ENCODE measurements at regions not wholly inside any gene's neighbourhood (a gene's known extent, or its start where the extent isn't known, plus 50 kb on each side); places are given as distances from the start of the nearest gene placed in this dataset.

DNA sequence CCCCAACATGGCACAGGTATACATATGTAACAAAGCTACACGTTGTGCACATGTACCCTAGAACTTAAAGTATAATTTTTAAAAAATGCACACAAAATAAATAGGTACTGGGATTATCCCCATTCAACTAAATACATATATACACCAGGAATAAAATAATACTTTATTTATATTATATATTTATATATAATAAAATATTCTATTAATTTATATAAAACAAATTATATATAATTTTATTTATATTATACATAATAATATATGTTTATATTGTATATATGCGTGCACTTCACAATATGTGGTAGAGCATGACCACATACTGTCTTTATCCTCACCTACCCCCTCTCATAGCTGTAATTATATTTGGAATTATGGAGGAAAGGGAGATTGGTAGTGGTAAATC is 119.1 kb upstream of the TMEM260 start:
- no peak for FAIRE-seq
- TF ChIP-seq POU2F2 (IDR thresholded peaks at IDR 0.05; ENCODE audit: low read depth, low read length): no peak
- TF ChIP-seq POLR2AphosphoS5 (IDR thresholded peaks at IDR 0.05; ENCODE audit: low read depth, low read length): no peak
- TF ChIP-seq POLR2A (IDR thresholded peaks at IDR 0.05; ENCODE audit: low read depth, low read length): no peak
- no peak for TF ChIP-seq PAX5 (IDR thresholded peaks at IDR 0.05; ENCODE audit: insufficient read depth, low read length, severe bottlenecking)
- TF ChIP-seq TAF1 (IDR thresholded peaks at IDR 0.05; ENCODE audit: low read depth, low read length): no peak
- no peak for TF ChIP-seq SPI1 (IDR thresholded peaks at IDR 0.05; ENCODE audit: low read depth, low read length)
- DNase-seq (ENCODE audit: insufficient read length, low spot score): no peak

DNA sequence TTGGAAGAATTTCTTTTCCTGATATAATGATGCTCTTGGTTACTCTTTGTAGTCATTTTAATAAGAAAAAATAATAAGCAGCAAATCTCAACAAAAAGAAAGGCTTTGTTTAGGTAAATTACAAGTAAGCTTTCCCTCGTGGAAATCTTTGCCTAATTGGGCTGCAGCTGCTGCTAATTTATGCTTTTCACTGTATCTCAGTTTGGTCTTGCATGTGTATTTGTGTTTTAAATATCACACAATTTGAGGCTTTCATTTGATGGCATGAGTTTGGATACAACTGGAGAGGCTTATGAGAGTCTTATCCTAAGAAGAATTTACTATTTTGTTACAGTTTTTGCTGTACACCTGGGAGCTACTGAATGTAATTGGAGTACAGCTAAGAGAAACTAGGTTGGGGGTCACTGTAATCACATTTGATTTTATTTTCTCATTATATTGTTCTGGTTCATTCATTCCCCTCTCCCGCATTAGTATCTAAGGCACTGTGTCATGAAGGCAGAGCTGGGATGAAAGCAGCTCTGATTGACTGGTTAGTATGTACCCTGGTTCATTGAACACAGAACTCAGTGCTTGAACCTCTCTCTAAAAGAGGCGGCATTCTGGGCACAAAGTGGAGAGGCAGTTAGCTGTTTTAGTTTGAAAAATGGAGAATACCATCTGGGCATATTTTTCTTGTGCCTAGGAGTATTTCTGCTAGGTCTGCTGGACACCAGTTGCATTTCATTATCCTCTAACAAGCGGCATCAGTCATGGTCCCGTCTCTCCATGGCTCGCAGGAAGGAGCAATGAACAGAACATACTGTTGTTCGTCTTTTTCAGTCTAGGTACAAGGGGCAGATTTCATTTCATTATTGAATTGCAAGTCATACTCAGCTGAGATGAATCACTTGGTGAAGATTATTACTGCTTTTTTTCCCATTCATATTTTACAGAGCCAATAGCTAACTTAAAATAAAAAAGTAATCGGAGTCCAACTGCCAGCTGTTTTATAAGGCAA is 118.0 kb upstream of the TMEM260 start:
- no peak for DNase-seq (ENCODE audit: insufficient read length, low spot score)
- TF ChIP-seq SPI1 (IDR thresholded peaks at IDR 0.05; ENCODE audit: low read depth, low read length): no peak
- no peak for TF ChIP-seq PAX5 (IDR thresholded peaks at IDR 0.05; ENCODE audit: insufficient read depth, low read length, severe bottlenecking)
- no peak for TF ChIP-seq POU2F2 (IDR thresholded peaks at IDR 0.05; ENCODE audit: low read depth, low read length)
- TF ChIP-seq POLR2A (IDR thresholded peaks at IDR 0.05; ENCODE audit: low read depth, low read length): no peak
- no peak for TF ChIP-seq TAF1 (IDR thresholded peaks at IDR 0.05; ENCODE audit: low read depth, low read length)
- TF ChIP-seq POLR2AphosphoS5 (IDR thresholded peaks at IDR 0.05; ENCODE audit: low read depth, low read length): no peak
- no peak for FAIRE-seq

DNA sequence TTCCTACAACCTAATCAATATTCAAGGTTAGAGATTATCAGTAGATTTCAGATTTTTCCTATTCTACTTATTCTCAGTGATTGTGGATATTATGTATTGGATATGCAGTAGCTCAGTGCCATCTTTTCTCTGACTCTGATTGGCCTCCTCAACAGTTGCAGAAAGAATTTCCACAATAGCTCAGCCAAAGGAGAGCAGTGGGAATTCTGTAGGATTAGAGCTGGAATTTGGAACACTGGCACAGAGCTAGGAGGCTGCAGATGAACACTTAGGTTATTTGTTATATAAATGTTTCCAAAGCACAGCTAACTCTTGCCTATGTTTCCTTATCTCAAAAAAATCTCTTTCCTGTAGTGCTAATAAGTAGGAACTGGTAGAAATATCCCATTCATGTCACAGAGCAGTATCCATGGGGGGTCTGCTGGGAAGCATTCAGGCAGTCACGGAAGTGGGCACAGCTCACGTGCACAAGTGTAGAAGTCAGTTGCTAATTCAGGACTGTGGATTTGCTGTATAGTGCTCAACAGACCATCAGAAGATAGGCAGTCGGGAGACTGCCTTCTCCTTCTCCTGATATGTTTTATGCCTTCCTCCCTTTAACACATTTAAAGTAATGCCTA is 116.2 kb upstream of the TMEM260 start:
- TF ChIP-seq POU2F2 (IDR thresholded peaks at IDR 0.05; ENCODE audit: low read depth, low read length) (no peak), SPI1 (IDR thresholded peaks at IDR 0.05; ENCODE audit: low read depth, low read length) (no peak)
- DNase-seq (ENCODE audit: insufficient read length, low spot score) (no peak), FAIRE-seq (no peak)

DNA sequence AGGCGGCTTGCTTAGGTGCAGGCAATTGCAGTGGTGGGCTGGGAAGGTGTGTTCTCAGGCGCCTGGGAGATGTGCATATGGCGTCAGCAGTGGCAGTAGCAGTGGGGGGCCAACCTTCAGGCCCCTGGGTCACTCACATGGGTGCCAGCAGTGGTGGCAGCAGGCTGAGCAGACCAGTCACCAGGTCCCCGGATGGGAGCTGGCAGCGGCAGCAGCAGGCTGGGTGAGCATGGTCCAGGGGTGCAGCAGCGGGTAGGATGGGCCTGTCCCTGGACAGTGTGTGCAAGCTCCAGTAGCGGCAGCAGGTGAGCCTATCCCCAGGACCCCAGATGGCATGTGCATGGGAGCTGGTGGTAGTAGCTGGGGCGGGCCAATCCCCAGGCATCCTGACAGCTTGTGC is 108.5 kb upstream of the TMEM260 start:
- DNase-seq (ENCODE audit: insufficient read length, low spot score): no peak
- no peak for TF ChIP-seq POLR2AphosphoS5 (IDR thresholded peaks at IDR 0.05; ENCODE audit: low read depth, low read length)
- no peak for TF ChIP-seq POLR2A (IDR thresholded peaks at IDR 0.05; ENCODE audit: low read depth, low read length)
- no peak for TF ChIP-seq SPI1 (IDR thresholded peaks at IDR 0.05; ENCODE audit: low read depth, low read length)
- no peak for TF ChIP-seq POU2F2 (IDR thresholded peaks at IDR 0.05; ENCODE audit: low read depth, low read length)
- no peak for TF ChIP-seq TAF1 (IDR thresholded peaks at IDR 0.05; ENCODE audit: low read depth, low read length)
- TF ChIP-seq PAX5 (IDR thresholded peaks at IDR 0.05; ENCODE audit: insufficient read depth, low read length, severe bottlenecking): no peak
- FAIRE-seq: no peak

DNA sequence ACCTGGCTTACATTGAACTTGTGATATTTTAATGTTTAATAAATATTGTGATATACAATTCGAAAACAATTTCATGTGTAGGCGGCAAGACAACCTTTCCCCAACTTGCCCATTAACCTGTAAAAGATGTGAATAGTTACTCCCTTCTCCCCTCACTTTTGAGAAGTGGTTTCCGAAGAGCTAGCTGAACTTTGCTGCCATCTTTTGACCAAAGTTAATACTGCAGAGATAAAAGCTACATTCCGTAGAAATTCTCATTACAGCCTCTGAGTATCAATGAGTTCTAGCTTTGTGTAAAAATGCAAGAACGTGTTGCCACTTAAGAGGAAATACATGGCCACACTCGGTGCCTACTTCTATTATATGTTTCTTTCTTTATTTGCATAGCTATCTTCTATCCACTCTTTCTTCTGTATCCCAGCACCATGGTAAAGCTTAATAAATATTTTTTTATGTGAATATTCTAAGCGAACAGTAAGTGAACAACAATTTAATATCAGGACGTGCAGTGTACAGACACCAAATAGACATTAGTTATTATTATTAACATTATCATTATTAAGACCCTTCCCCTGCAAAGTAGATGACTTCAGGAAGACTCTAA is 105.1 kb upstream of the TMEM260 start:
- peak; percentile 22 for DNase-seq (ENCODE audit: insufficient read length, low spot score)
- no peak for TF ChIP-seq PAX5 (IDR thresholded peaks at IDR 0.05; ENCODE audit: insufficient read depth, low read length, severe bottlenecking)
- TF ChIP-seq POLR2A (IDR thresholded peaks at IDR 0.05; ENCODE audit: low read depth, low read length): no peak
- TF ChIP-seq POU2F2 (IDR thresholded peaks at IDR 0.05; ENCODE audit: low read depth, low read length): no peak
- no peak for TF ChIP-seq TAF1 (IDR thresholded peaks at IDR 0.05; ENCODE audit: low read depth, low read length)
- peak; percentile 26 for FAIRE-seq

DNA sequence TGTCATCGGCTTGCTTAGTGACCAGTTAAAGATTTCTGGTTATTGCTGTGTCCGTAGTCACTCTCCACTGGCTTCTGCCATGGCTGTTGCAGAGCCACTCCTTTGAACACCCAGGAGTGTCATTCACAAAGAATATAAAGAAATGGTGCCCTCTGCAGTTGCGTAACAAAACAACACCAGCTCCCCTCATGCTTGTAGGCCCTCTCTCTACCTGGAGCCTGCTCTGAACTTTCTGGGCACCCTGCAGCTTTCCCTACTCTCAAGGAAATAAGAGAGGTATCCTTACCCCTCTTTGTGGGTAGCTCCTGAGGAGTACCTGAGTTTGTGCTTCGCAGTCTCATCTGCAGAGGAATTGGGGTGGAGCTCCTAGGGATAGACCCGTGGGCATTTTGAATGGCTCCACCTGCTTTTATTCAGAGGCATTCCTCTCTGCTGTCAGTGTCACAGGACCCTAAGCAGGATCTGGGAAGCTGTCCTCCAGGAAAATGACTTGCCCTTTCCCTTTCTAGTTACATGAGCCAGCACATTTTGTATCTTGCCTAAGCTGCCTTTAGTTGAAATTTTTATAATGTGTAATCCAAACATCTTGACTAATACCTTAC is 97.2 kb upstream of the TMEM260 start:
- DNase-seq (ENCODE audit: insufficient read length, low spot score) (no peak), FAIRE-seq (no peak)
- TF ChIP-seq POU2F2 (IDR thresholded peaks at IDR 0.05; ENCODE audit: low read depth, low read length): no peak
- no peak for TF ChIP-seq TAF1 (IDR thresholded peaks at IDR 0.05; ENCODE audit: low read depth, low read length)
- no peak for TF ChIP-seq PAX5 (IDR thresholded peaks at IDR 0.05; ENCODE audit: insufficient read depth, low read length, severe bottlenecking)
- TF ChIP-seq SPI1 (IDR thresholded peaks at IDR 0.05; ENCODE audit: low read depth, low read length): no peak

DNA sequence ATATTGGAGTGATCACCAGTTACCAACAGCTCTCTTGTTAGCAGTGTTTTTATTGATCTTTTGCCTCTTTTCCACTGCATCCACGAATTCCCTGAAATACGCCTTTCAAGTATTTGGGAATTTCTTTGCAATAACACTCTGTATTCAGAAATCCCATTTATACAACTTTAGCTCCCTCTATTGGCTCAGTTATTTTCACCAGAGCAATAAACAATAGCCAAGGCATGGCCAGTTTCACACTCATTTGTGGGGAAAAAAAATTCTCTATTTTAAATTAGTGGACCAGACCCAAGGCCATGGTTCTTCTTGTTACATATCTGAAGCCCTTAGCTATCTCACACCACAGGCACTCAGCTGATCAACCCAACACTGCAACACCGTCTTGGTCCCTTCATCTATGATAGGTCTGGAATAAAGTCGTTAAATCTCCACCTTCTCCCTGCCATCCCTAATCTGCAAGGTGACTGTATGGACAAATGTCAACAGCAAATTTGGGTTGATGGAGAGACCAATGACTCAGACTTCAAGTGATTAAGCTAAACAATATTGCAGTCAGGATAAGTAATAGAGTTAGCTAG is 92.4 kb upstream of the TMEM260 start:
- FAIRE-seq (no peak), DNase-seq (ENCODE audit: insufficient read length, low spot score) (no peak)
- TF ChIP-seq POLR2AphosphoS5 (IDR thresholded peaks at IDR 0.05; ENCODE audit: low read depth, low read length): no peak
- TF ChIP-seq POLR2A (IDR thresholded peaks at IDR 0.05; ENCODE audit: low read depth, low read length): no peak
- TF ChIP-seq TAF1 (IDR thresholded peaks at IDR 0.05; ENCODE audit: low read depth, low read length): no peak
- no peak for TF ChIP-seq SPI1 (IDR thresholded peaks at IDR 0.05; ENCODE audit: low read depth, low read length)
- TF ChIP-seq POU2F2 (IDR thresholded peaks at IDR 0.05; ENCODE audit: low read depth, low read length): no peak
- TF ChIP-seq PAX5 (IDR thresholded peaks at IDR 0.05; ENCODE audit: insufficient read depth, low read length, severe bottlenecking): no peak

DNA sequence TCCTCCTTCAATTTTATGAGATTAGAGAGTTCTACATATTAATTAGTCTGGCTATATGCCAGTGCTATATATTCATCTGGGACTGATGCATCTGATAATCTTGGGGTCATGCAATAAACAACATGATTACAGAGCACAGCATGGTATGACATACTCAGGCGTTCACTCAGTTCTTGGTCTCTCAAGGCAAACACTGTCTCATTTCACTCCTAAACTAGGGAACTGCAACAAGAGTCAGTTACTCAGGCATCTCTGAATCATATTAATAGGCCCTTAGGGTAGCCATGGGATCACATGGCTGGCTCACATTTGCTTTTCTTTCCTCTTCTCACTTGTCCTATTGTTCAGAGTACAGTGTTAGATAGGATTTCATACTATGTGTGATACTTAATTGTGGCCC is 91.8 kb upstream of the TMEM260 start:
- DNase-seq (ENCODE audit: insufficient read length, low spot score): no peak

DNA sequence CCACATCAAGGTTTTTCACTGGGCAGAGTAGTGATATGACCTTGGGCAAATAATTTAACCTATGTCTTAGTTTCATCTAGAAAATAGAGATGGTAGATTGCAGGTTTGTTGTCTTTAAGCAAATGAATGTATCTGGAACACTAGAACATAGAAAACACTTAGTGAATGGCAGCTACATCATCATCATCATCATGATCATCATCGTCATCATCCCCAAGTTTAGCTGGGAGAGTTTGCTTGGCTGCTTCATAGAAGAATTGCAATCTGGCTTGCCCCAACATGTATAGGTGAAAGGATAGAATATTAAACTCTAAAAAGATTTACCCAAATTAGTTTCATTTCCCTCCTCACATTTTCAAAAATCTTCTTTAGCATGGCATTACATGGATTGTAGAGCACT is 91.3 kb upstream of the TMEM260 start:
- FAIRE-seq (no peak), DNase-seq (ENCODE audit: insufficient read length, low spot score) (no peak)
- TF ChIP-seq POLR2AphosphoS5 (IDR thresholded peaks at IDR 0.05; ENCODE audit: low read depth, low read length) (no peak), PAX5 (IDR thresholded peaks at IDR 0.05; ENCODE audit: insufficient read depth, low read length, severe bottlenecking) (no peak), POLR2A (IDR thresholded peaks at IDR 0.05; ENCODE audit: low read depth, low read length) (no peak), SPI1 (IDR thresholded peaks at IDR 0.05; ENCODE audit: low read depth, low read length) (no peak), TAF1 (IDR thresholded peaks at IDR 0.05; ENCODE audit: low read depth, low read length) (no peak), POU2F2 (IDR thresholded peaks at IDR 0.05; ENCODE audit: low read depth, low read length) (no peak)

More for the DNA sequence above, 91.8 kb upstream of the TMEM260 start:
- no peak for FAIRE-seq
- TF ChIP-seq PAX5 (IDR thresholded peaks at IDR 0.05; ENCODE audit: insufficient read depth, low read length, severe bottlenecking) (no peak), SPI1 (IDR thresholded peaks at IDR 0.05; ENCODE audit: low read depth, low read length) (peak; percentile 31; the same call in 1 of the 2 replicates), POLR2A (IDR thresholded peaks at IDR 0.05; ENCODE audit: low read depth, low read length) (no peak), POU2F2 (IDR thresholded peaks at IDR 0.05; ENCODE audit: low read depth, low read length) (no peak), POLR2AphosphoS5 (IDR thresholded peaks at IDR 0.05; ENCODE audit: low read depth, low read length) (no peak)
